ENCODE measurements at regions not wholly inside any gene's neighbourhood (a gene's known extent, or its start where the extent isn't known, plus 50 kb on each side); places are given as distances from the start of the nearest gene placed in this dataset.

GRCh38 chr21:14603202-14603601, 57.1 kb upstream of the SAMSN1 start:
- Histone ChIP-seq H3K4me1 (no peaks in the 10 kb centered on the region), H3K36me3 (ENCODE audit: low read depth, missing control alignments) (no peaks in the 10 kb centered on the region), H3K27me3 (no peaks in the 10 kb centered on the region), H3K4me3 (no peak overlapping the region), H3K27ac (no peak overlapping the region), H3K9me3 (no peaks in the 10 kb centered on the region)
- 67 to 71% methylated on average over 2 of the region's 2 CpGs for WGBS, 2 donors
- TF ChIP-seq CTCF (IDR thresholded peaks at IDR 0.05) (no peak), POLR2A (IDR thresholded peaks at IDR 0.05) (no peak)
- intact Hi-C loops (cut with DNase I; ENCODE audit: low total_unique reads): no loop called here
- no peak for DNase-seq

GRCh38 chr21:14602382-14602958, 56.4 kb upstream of the SAMSN1 start:
- 46 to 61% methylated on average over 1 of the region's 1 CpG for WGBS, 2 donors
- Histone ChIP-seq H3K36me3 (ENCODE audit: low read depth, missing control alignments) (no peaks in the 10 kb centered on the region), H3K27me3 (no peaks in the 10 kb centered on the region), H3K9me3 (no peaks in the 10 kb centered on the region), H3K4me3 (no peak overlapping the region), H3K27ac (no peak overlapping the region), H3K4me1 (no peaks in the 10 kb centered on the region)
- no peak for DNase-seq
- intact Hi-C loops (cut with DNase I; ENCODE audit: low total_unique reads): no loop called here
- TF ChIP-seq POLR2A (IDR thresholded peaks at IDR 0.05): no peak
- TF ChIP-seq CTCF (IDR thresholded peaks at IDR 0.05): no peak

- Histone ChIP-seq H3K9me3 (no peaks in the 10 kb centered on the region), H3K4me1 (no peaks in the 10 kb centered on the region), H3K4me3 (no peak overlapping the region), H3K36me3 (ENCODE audit: low read depth, missing control alignments) (no peaks in the 10 kb centered on the region), H3K27me3 (no peaks in the 10 kb centered on the region), H3K27ac (no peak overlapping the region)
- intact Hi-C loops (cut with DNase I; ENCODE audit: low total_unique reads): no loop called here
- no peak for DNase-seq
- TF ChIP-seq CTCF (IDR thresholded peaks at IDR 0.05) (no peak), POLR2A (IDR thresholded peaks at IDR 0.05) (no peak)
- WGBS, 2 donors: 78 to 81% methylated on average over 3 of the region's 3 CpGs
Measured at GRCh38 chr21:14600569-14601297, 54.6 kb upstream of the SAMSN1 start.

GRCh38 chr21:14598065-14598464, 52.0 kb upstream of the SAMSN1 start:
- H3K27ac ChIP-seq: no peak overlapping the region
- H3K9me3 ChIP-seq: no peaks in the 10 kb centered on the region
- no peaks in the 10 kb centered on the region for H3K36me3 ChIP-seq (ENCODE audit: low read depth, missing control alignments)
- intact Hi-C loops (cut with DNase I; ENCODE audit: low total_unique reads): no loop called here
- no peak for TF ChIP-seq POLR2A (IDR thresholded peaks at IDR 0.05)
- no peak for TF ChIP-seq CTCF (IDR thresholded peaks at IDR 0.05)
- H3K4me3 ChIP-seq: no peak overlapping the region
- no peak for DNase-seq
- H3K27me3 ChIP-seq: no peaks in the 10 kb centered on the region
- no peaks in the 10 kb centered on the region for H3K4me1 ChIP-seq
